ENCODE measurements at regions not wholly inside any gene's neighbourhood (a gene's known extent, or its start where the extent isn't known, plus 50 kb on each side); places are given as distances from the start of the nearest gene placed in this dataset.
"Not testable (repeated sequence)": the region's sequence is repeated elsewhere in the genome, so short reads cannot be mapped to it uniquely, and the experiment has no call there.

DNA sequence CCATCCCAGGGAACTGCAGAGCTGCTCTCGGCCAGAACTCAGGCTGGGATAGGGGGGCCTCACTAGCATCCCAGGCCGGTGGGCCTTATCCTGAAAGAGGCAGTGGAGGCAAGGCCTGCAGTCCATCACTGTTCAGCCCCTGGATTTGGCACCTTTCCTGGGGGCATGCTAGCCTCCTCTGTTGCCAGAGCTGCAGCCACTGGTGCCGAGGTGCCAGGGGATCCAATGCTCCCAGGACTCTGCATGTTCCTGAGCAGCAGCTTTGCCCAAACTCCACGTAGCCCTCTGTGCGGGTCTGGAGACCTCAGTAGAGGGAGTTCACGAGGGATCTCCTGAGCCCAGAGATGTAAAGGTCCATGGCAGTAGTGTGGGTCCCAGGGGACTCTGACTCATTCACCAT lies 551.7 kb upstream of the AMOT start:
- H3K4me3 ChIP-seq (ENCODE audit: low read depth, low read length) = no peak overlapping the region
- H3K27me3 ChIP-seq (ENCODE audit: control insufficient read depth, insufficient read depth, low read length) = no peaks in the 10 kb centered on the region
- H3K9me3 ChIP-seq (ENCODE audit: control insufficient read depth, insufficient read depth, low read length) = no peaks in the 10 kb centered on the region
- H3K4me1 ChIP-seq (ENCODE audit: control insufficient read depth, insufficient read depth, low read length) = no peaks in the 10 kb centered on the region
- no peak overlapping the region for H3K27ac ChIP-seq (ENCODE audit: low read depth, low read length)
- DNase-seq (ENCODE audit: low read depth in 4 of 6, low spot score in 6 of 6) = no peak
- WGBS (ENCODE audit: insufficient coverage) = 69% methylated on average over 6 of the region's 6 CpGs
- no peaks in the 10 kb centered on the region for H3K36me3 ChIP-seq (ENCODE audit: control insufficient read depth, insufficient read depth, low read length)

DNA sequence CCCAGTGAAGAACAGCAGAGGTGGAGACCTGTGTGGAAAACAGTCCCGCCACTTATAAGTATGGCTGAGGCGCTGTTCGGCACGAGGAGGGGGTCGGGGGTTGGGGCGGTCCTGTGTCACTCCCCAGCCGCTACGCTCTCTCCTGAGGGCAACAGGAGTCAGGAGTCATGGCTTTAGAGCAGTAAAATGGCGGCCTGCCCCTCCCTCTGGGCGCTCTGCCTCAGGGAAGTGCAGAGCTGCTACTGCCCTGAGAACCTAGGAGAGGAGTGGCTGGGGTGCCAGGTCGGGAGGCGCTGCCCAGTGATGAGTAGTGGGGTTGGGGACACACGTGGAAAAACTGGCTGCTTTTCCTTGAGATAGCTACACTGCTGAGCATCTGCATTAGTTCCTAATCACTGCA lies 551.2 kb upstream of the AMOT start:
- H3K27ac ChIP-seq (ENCODE audit: low read depth, low read length) = no peak overlapping the region
- H3K4me1 ChIP-seq (ENCODE audit: control insufficient read depth, insufficient read depth, low read length) = no peaks in the 10 kb centered on the region
- H3K36me3 ChIP-seq (ENCODE audit: control insufficient read depth, insufficient read depth, low read length) = no peaks in the 10 kb centered on the region
- no peaks in the 10 kb centered on the region for H3K27me3 ChIP-seq (ENCODE audit: control insufficient read depth, insufficient read depth, low read length)
- WGBS (ENCODE audit: insufficient coverage) = 85% methylated on average over 12 of the region's 13 CpGs
- DNase-seq (ENCODE audit: low read depth in 4 of 6, low spot score in 6 of 6) = no peak
- no peak overlapping the region for H3K4me3 ChIP-seq (ENCODE audit: low read depth, low read length)
- no peaks in the 10 kb centered on the region for H3K9me3 ChIP-seq (ENCODE audit: control insufficient read depth, insufficient read depth, low read length)

DNA sequence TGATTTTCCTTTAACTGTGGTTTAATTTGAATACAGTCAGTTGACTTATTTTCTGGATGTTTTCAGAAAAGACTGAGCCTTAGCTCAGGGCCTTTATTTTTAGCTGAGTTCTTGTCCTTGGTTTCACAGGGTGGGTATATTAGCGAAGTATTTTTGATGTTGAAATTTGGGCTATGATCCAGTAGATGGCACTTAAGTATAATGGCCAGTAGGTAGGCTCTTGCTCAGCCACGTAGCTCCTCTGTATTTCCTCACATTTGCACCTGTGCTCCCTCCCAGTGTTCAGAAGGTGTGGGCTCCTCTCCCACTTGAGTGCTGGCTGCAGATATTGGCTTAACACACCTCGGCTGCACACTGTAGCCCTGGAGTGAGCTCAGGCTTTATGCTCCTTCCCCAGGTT lies 549.9 kb upstream of the AMOT start:
- no peak for DNase-seq (ENCODE audit: low read depth in 4 of 6, low spot score in 6 of 6)
- Histone ChIP-seq H3K4me3 (ENCODE audit: low read depth, low read length) (no peak overlapping the region), H3K36me3 (ENCODE audit: control insufficient read depth, insufficient read depth, low read length) (no peaks in the 10 kb centered on the region), H3K27me3 (ENCODE audit: control insufficient read depth, insufficient read depth, low read length) (no peaks in the 10 kb centered on the region), H3K4me1 (ENCODE audit: control insufficient read depth, insufficient read depth, low read length) (no peaks in the 10 kb centered on the region), H3K27ac (ENCODE audit: low read depth, low read length) (no peak overlapping the region), H3K9me3 (ENCODE audit: control insufficient read depth, insufficient read depth, low read length) (no peaks in the 10 kb centered on the region)
- WGBS (ENCODE audit: insufficient coverage) = 51% methylated on average over 2 of the region's 3 CpGs

DNA sequence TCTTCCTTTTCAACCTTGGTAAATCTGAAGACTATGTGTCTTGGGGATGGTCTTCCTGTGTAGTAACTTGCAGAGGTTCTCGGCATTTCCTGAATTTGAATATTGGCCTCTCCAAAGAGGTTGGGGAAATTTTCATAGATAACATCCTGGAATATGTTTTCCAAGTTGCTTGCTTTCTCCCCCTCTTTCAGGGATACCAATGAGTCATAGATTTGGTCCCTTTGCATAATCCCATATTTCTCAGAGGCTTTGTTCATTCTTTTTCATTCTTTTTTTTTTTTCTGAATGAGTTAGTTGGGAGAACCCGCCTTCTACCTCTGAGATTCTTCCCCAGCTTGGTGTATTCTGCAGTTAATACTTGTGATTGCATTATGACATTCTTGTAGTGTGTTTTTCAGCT lies 549.2 kb upstream of the AMOT start:
- whole genome bisulfite sequencing (ENCODE audit: insufficient coverage) = no CpG with 5 or more reads among the region's 2 CpGs
- no peaks in the 10 kb centered on the region for H3K36me3 ChIP-seq (ENCODE audit: control insufficient read depth, insufficient read depth, low read length)
- H3K4me3 ChIP-seq (ENCODE audit: low read depth, low read length) = no peak overlapping the region
- no peaks in the 10 kb centered on the region for H3K4me1 ChIP-seq (ENCODE audit: control insufficient read depth, insufficient read depth, low read length)
- no peaks in the 10 kb centered on the region for H3K27me3 ChIP-seq (ENCODE audit: control insufficient read depth, insufficient read depth, low read length)
- H3K27ac ChIP-seq (ENCODE audit: low read depth, low read length) = no peak overlapping the region
- no peak for DNase-seq (ENCODE audit: low read depth in 4 of 6, low spot score in 6 of 6)
- H3K9me3 ChIP-seq (ENCODE audit: control insufficient read depth, insufficient read depth, low read length) = no peaks in the 10 kb centered on the region

DNA sequence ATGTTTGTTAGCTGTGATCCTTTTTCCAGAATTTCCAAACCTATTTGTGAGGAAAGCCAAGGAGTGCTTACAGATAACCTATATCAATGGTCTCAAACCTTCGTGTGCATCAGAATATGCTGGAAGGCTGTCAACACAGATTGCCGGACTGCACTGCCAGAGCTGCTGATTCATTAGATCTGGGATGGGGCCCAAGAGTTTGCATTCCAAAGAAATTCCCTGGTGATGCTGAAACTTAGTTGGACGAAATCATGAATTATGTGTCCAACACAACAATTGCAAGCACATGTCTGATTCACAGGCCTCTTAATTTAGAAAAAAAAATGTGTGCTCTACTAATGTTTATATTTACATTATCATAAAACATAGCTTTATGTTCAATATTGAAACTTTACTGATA lies 544.0 kb upstream of the AMOT start:
- no peaks in the 10 kb centered on the region for H3K9me3 ChIP-seq (ENCODE audit: control insufficient read depth, insufficient read depth, low read length)
- H3K27me3 ChIP-seq (ENCODE audit: control insufficient read depth, insufficient read depth, low read length) = no peaks in the 10 kb centered on the region
- H3K4me3 ChIP-seq (ENCODE audit: low read depth, low read length) = no peak overlapping the region
- 49% methylated on average over 2 of the region's 3 CpGs for WGBS (ENCODE audit: insufficient coverage)
- H3K36me3 ChIP-seq (ENCODE audit: control insufficient read depth, insufficient read depth, low read length) = no peaks in the 10 kb centered on the region
- no peak overlapping the region for H3K27ac ChIP-seq (ENCODE audit: low read depth, low read length)
- H3K4me1 ChIP-seq (ENCODE audit: control insufficient read depth, insufficient read depth, low read length) = no peaks in the 10 kb centered on the region
- DNase-seq (ENCODE audit: low read depth in 4 of 6, low spot score in 6 of 6) = peak in 5 of 6 donors; percentile 4 to 70 (median 7)

DNA sequence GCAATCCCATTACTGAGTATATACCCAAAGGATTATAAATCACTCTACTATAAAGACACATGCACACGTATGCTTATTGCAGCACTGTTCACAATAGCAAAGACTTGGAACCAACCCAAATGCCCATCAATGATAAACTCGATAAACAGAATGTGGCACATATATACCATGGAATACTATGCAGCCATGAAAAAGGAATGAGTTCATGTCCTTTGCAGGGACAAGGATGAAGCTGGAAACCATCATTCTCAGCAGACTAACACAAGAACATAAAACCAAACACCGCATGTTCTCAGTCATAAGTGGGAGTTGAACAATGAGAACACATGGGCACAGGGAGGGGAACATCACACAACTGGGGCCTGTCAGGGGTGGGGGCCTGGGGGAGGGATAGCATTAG lies 532.8 kb upstream of the AMOT start:
- not testable (repeated sequence) for H3K36me3 ChIP-seq (ENCODE audit: control insufficient read depth, insufficient read depth, low read length); DNase-seq (ENCODE audit: low read depth in 4 of 6, low spot score in 6 of 6); H3K4me3 ChIP-seq (ENCODE audit: low read depth, low read length); H3K4me1 ChIP-seq (ENCODE audit: control insufficient read depth, insufficient read depth, low read length); H3K27me3 ChIP-seq (ENCODE audit: control insufficient read depth, insufficient read depth, low read length); H3K27ac ChIP-seq (ENCODE audit: low read depth, low read length); H3K9me3 ChIP-seq (ENCODE audit: control insufficient read depth, insufficient read depth, low read length)
- WGBS (ENCODE audit: insufficient coverage) = 100% methylated on average over 1 of the region's 3 CpGs

DNA sequence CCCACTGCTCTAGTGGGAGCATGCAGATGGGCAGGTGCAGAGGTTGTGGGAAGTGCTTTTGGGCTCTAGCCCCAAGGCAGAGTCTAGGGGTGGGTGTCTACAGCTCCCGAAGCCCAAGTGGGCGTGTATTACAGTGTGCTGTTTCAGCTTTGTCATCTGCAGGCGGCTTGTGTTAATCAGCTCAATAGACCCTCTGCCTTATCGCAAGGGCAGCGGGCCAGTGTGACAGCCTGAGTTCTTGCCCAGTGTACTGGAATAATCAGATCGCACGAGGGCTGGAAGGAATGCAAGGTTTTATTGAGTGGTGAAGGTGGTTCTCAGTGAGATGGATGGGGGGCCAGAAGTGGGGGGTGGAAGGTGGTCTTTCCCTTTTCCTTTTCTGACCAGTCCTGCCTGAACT lies 529.4 kb upstream of the AMOT start:
- Histone ChIP-seq H3K27me3 (ENCODE audit: control insufficient read depth, insufficient read depth, low read length) (no peaks in the 10 kb centered on the region), H3K4me3 (ENCODE audit: low read depth, low read length) (no peak overlapping the region), H3K9me3 (ENCODE audit: control insufficient read depth, insufficient read depth, low read length) (no peaks in the 10 kb centered on the region), H3K36me3 (ENCODE audit: control insufficient read depth, insufficient read depth, low read length) (no peaks in the 10 kb centered on the region), H3K4me1 (ENCODE audit: control insufficient read depth, insufficient read depth, low read length) (no peaks in the 10 kb centered on the region), H3K27ac (ENCODE audit: low read depth, low read length) (no peak overlapping the region)
- DNase-seq (ENCODE audit: low read depth in 4 of 6, low spot score in 6 of 6) = peak in 1 of 6 donors; percentile 9
- WGBS (ENCODE audit: insufficient coverage) = 40% methylated on average over 5 of the region's 7 CpGs

DNA sequence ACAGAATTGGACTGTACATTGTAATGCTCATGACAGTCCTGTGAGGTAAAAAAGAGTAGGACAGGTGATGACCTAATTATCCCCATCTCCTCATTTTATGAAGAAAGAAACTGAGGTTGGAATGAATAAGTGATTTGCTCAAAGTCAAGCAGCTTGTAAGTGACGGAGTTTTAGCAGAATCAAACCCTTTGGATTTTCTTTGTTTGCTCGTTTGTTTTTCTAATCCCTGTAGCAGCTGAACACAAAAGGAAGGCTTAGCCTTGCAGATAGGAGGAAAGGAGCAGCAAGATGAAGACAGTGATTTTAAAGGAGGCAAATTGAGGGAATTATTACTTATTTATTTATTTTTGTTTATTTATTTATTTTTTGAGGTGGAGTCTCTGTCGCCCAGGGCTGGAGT lies 528.4 kb upstream of the AMOT start:
- 42% methylated on average over 2 of the region's 3 CpGs for WGBS (ENCODE audit: insufficient coverage)
- DNase-seq (ENCODE audit: low read depth in 4 of 6, low spot score in 6 of 6) = no peak
- Histone ChIP-seq H3K4me1 (ENCODE audit: control insufficient read depth, insufficient read depth, low read length) (no peaks in the 10 kb centered on the region), H3K27me3 (ENCODE audit: control insufficient read depth, insufficient read depth, low read length) (no peaks in the 10 kb centered on the region), H3K36me3 (ENCODE audit: control insufficient read depth, insufficient read depth, low read length) (no peaks in the 10 kb centered on the region), H3K27ac (ENCODE audit: low read depth, low read length) (no peak overlapping the region), H3K4me3 (ENCODE audit: low read depth, low read length) (no peak overlapping the region), H3K9me3 (ENCODE audit: control insufficient read depth, insufficient read depth, low read length) (no peaks in the 10 kb centered on the region)

DNA sequence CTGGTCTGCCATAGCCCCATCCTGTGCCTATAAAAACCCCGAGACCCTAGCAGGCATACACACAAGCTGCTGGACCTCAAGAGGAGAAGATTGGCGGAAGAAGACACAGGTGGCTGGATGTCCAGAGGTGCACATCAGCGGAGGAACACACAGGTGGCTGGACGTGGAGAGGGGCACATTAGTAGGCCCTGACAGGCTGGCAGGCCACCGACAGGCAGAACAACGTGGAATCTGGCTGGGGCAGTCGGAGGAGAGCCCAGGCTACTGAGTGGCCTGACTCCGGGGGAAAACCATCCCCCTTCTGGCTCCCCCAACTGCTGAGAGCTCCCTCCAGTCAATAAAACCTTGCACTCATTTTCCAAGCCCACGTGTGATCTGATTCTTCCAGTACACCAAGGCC lies 512.5 kb upstream of the AMOT start:
- Histone ChIP-seq H3K4me3 (ENCODE audit: low read depth, low read length) (no peak overlapping the region), H3K9me3 (ENCODE audit: control insufficient read depth, insufficient read depth, low read length) (no peaks in the 10 kb centered on the region), H3K4me1 (ENCODE audit: control insufficient read depth, insufficient read depth, low read length) (no peaks in the 10 kb centered on the region), H3K36me3 (ENCODE audit: control insufficient read depth, insufficient read depth, low read length) (no peaks in the 10 kb centered on the region), H3K27me3 (ENCODE audit: control insufficient read depth, insufficient read depth, low read length) (peaks cover 2% of the 10 kb centered on the region), H3K27ac (ENCODE audit: low read depth, low read length) (no peak overlapping the region)
- 69% methylated on average over 8 of the region's 9 CpGs for WGBS (ENCODE audit: insufficient coverage)
- no peak for DNase-seq (ENCODE audit: low read depth in 4 of 6, low spot score in 6 of 6)

DNA sequence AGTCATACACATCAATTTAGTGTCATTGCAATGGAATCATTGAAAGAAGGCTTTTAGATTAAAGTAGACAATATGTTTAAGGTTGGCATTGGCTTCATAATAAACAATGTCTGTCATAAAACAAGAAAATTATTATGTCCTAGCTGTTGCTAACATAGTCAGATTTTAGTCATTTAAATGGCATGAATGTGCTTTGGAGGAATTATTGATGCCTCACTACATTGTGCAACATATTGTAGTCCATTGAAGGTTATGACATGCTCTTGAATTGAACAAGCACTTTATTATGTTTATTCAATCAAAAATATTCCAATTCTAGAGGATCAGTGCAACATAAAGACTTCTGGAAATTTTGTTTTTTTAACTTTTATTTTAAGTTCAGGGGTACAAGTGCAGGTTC lies 489.8 kb upstream of the AMOT start:
- no peaks in the 10 kb centered on the region for H3K36me3 ChIP-seq (ENCODE audit: control insufficient read depth, insufficient read depth, low read length)
- H3K4me1 ChIP-seq (ENCODE audit: control insufficient read depth, insufficient read depth, low read length) = no peaks in the 10 kb centered on the region
- no peak overlapping the region for H3K27ac ChIP-seq (ENCODE audit: low read depth, low read length)
- no peak overlapping the region for H3K4me3 ChIP-seq (ENCODE audit: low read depth, low read length)
- no peaks in the 10 kb centered on the region for H3K27me3 ChIP-seq (ENCODE audit: control insufficient read depth, insufficient read depth, low read length)
- H3K9me3 ChIP-seq (ENCODE audit: control insufficient read depth, insufficient read depth, low read length) = no peaks in the 10 kb centered on the region
- no peak for DNase-seq (ENCODE audit: low read depth in 4 of 6, low spot score in 6 of 6)

DNA sequence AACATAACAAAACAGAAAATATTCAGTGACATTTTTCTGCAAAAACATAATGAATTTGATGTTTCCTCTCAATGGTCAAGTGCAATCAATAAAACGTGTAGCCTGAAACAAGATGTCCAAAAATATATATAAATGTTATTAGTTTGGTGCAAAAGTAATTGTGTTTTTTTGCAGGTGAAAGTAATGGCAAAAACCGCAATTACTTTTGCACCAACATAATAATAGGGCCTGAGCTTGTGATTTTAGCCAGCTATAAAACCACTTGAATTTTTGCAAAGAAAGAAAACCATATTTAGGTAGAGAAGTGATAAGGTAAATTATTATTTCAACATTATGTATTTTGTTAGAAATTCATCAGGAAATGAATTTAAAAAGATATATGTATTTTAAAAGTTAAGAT lies 475.3 kb upstream of the AMOT start:
- no peaks in the 10 kb centered on the region for H3K27me3 ChIP-seq (ENCODE audit: control insufficient read depth, insufficient read depth, low read length)
- H3K27ac ChIP-seq (ENCODE audit: low read depth, low read length) = no peak overlapping the region
- H3K4me3 ChIP-seq (ENCODE audit: low read depth, low read length) = no peak overlapping the region
- H3K9me3 ChIP-seq (ENCODE audit: control insufficient read depth, insufficient read depth, low read length) = no peaks in the 10 kb centered on the region
- no CpG with 5 or more reads among the region's 2 CpGs for WGBS (ENCODE audit: insufficient coverage)
- no peaks in the 10 kb centered on the region for H3K36me3 ChIP-seq (ENCODE audit: control insufficient read depth, insufficient read depth, low read length)
- no peak for DNase-seq (ENCODE audit: low read depth in 4 of 6, low spot score in 6 of 6)
- no peaks in the 10 kb centered on the region for H3K4me1 ChIP-seq (ENCODE audit: control insufficient read depth, insufficient read depth, low read length)

All from spinal cord (tissue), 9 donors.